BJ (cell line): ENCODE measurements at regions not wholly inside any gene's neighbourhood (a gene's known extent, or its start where the extent isn't known, plus 50 kb on each side); places are given as distances from the start of the nearest gene placed in this dataset.

Source experiments
- CTCF ChIA-PET: fragments of 350-600 bp; formaldehyde crosslinking; extraction: SDS; loops from one replicate; lab custom pipeline; 2021; ENCODE audit warnings: antibody characterized with exemption, inconsistent platforms; lab: Yijun Ruan, JAX
- POLR2A ChIA-PET: fragments of 300-600 bp; sonication (Branson Sonifier 250); formaldehyde crosslinking; extraction: SDS; loops from one replicate; lab custom pipeline; 2021; ENCODE audit warnings: antibody characterized with exemption; lab: Charles Lee
- DNase-seq: peaks from one replicate; pipeline ENCODE4 v3.0.0-alpha.2; 2011; ENCODE audit warnings: low read depth
- H3K27me3 ChIP-seq: 2 replicates; pipeline ENCODE4 v1.6.0; 2011; ENCODE audit warnings: low read length; ENCODE audit not compliant: control insufficient read depth, insufficient read depth
- H3K36me3 ChIP-seq: 2 replicates; pipeline ENCODE4 v1.5.1; 2011; ENCODE audit warnings: low read length; ENCODE audit not compliant: control insufficient read depth, insufficient read depth
- H3K4me3 ChIP-seq: 2 replicates; pipeline ENCODE4 v1.5.1; 2011; ENCODE audit warnings: low read depth, mild to moderate bottlenecking, control low read depth, low read length
- CTCF ChIP-seq: IDR thresholded peaks from 2 replicates; pipeline ENCODE4 v1.5.1; 2011; ENCODE audit warnings: low read depth, mild to moderate bottlenecking, control low read depth, inconsistent platforms, low read length, moderate library complexity; ENCODE audit not compliant: insufficient read depth

- no peaks in the 10 kb centered on the region for H3K27me3 ChIP-seq
- no peaks in the 10 kb centered on the region for H3K36me3 ChIP-seq
- ChIA-PET POLR2A (no interaction called here), CTCF (interaction anchor here (1.4 to 1.5 kb wide), 2 partner anchors 9 to 56 kb away, joined by 3 to 6 read pairs; no protein-coding TSS in a partner anchor)
- H3K4me3 ChIP-seq, result no peak overlapping the region
- no peak for DNase-seq
- peak; percentile 29 for TF ChIP-seq CTCF
Observed at GRCh38 chr5:167261309-167262100, 1029.9 kb upstream of the WWC1 start.

GRCh38 chr5:167263185-167263584 is 1028.3 kb upstream of the WWC1 start:
- TF ChIP-seq CTCF, result no peak
- CTCF ChIA-PET, result no interaction called here

GRCh38 chr5:167264348-167264747 is 1027.1 kb upstream of the WWC1 start:
- Histone ChIP-seq H3K4me3 (no peak overlapping the region), H3K36me3 (no peaks in the 10 kb centered on the region), H3K27me3 (no peaks in the 10 kb centered on the region)
- no peak for DNase-seq
- ChIA-PET CTCF (no interaction called here), POLR2A (no interaction called here)
- no peak for TF ChIP-seq CTCF

More at GRCh38 chr5:167263185-167263584, 1028.3 kb upstream of the WWC1 start:
- Histone ChIP-seq H3K4me3 (no peak overlapping the region), H3K27me3 (no peaks in the 10 kb centered on the region), H3K36me3 (no peaks in the 10 kb centered on the region)
- POLR2A ChIA-PET, result interaction anchor here (0.7 kb wide), 1 partner anchor 760 kb away, joined by 4 read pairs; no protein-coding TSS in a partner anchor
- DNase-seq, result no peak

- TF ChIP-seq CTCF, result no peak
- POLR2A ChIA-PET, result no interaction called here
- CTCF ChIA-PET, result no interaction called here
- Histone ChIP-seq H3K4me3 (no peak overlapping the region), H3K36me3 (no peaks in the 10 kb centered on the region), H3K27me3 (no peaks in the 10 kb centered on the region)
- DNase-seq, result no peak
Observed at GRCh38 chr5:167268337-167268736, 1023.1 kb upstream of the WWC1 start.

- Histone ChIP-seq H3K36me3 (no peaks in the 10 kb centered on the region), H3K4me3 (no peak overlapping the region), H3K27me3 (no peaks in the 10 kb centered on the region)
- DNase-seq, result no peak
- CTCF ChIA-PET, result no interaction called here
- TF ChIP-seq CTCF, result no peak
- POLR2A ChIA-PET, result no interaction called here
Observed at GRCh38 chr5:167269146-167269545, 1022.3 kb upstream of the WWC1 start.
